Gastrocnemius medialis (tissue), 4 donors: ENCODE measurements at regions not wholly inside any gene's neighbourhood (a gene's known extent, or its start where the extent isn't known, plus 50 kb on each side); places are given as distances from the start of the nearest gene placed in this dataset.
"Not testable (repeated sequence)": the region's sequence is repeated elsewhere in the genome, so short reads cannot be mapped to it uniquely, and the experiment has no call there.

Source experiments
- ATAC-seq, 2 donors: fragments of 150-250 bp; one replicate each; pipeline ENCODE4 v1.9.1; 2016
- DNase-seq, 2 donors: peaks; one replicate each; pipeline ENCODE4 v3.0.0-alpha.2; 2019
- H3K27ac ChIP-seq, 4 donors: fragments of 200-600 bp; sonication (generic); 1 replicate in 1 of 4; 2 replicates in 3 of 4; pipeline ENCODE4 v1.5.1; 2016 to 2018; ENCODE audit warnings: mild to moderate bottlenecking in 2 of 4, moderate library complexity in 1 of 4
- H3K27me3 ChIP-seq, 3 donors: fragments of 200-600 bp; sonication (generic) in 2 of 3; 1 replicate in 1 of 3; 2 replicates in 2 of 3; pipeline versions ENCODE4 v1.5.1 to v1.6.0; 2016 to 2019; ENCODE audit warnings: mild to moderate bottlenecking in 1 of 3, moderate library complexity in 1 of 3
- H3K36me3 ChIP-seq, 2 donors: fragments of 200-600 bp; sonication (generic) in 1 of 2; one replicate each; pipeline ENCODE4 v1.5.1; 2017 to 2018
- H3K4me1 ChIP-seq, 2 donors: fragments of 200-600 bp; sonication (generic) in 1 of 2; one replicate each; pipeline ENCODE4 v1.5.1; 2016 to 2017; ENCODE audit warnings: mild to moderate bottlenecking in 2 of 2
- H3K4me3 ChIP-seq, 4 donors: fragments of 200-600 bp; sonication (generic) in 3 of 4; 1 replicate in 1 of 4; 2 replicates in 3 of 4; pipeline ENCODE4 v1.5.1; 2016 to 2019; ENCODE audit warnings: mild to moderate bottlenecking in 2 of 4
- H3K9me3 ChIP-seq, 3 donors: fragments of 200-600 bp; sonication (generic) in 2 of 3; 1 replicate in 1 of 3; 2 replicates in 2 of 3; pipeline ENCODE4 v1.5.1; 2016 to 2019
- POLR2A ChIP-seq, 2 donors: fragments of 450-650 bp; IDR thresholded peaks; one replicate each; pipeline ENCODE4 v1.6.1; 2017; ENCODE audit warnings: antibody characterized with exemption in 2 of 2, mild to moderate bottlenecking in 2 of 2, moderate library complexity in 2 of 2
- in situ Hi-C, 4 donors: fragments of 200-750 bp; cut with MboI; loops; one replicate each; pipeline versions ENCODE4 v1.15.0 to v1.8.0; 2017; ENCODE audit warnings: low sequenced_read_pairs in 4 of 4
- intact Hi-C: fragments of 100-400 bp; cut with DNase I; formaldehyde crosslinking; loops from one replicate; pipeline ENCODE4 v1.15.1; 2023; ENCODE audit warnings: low total_unique reads
- TF ChIP-seq, protein P1 (sequence below), 5 experiments: fragments of 450-650 bp in 3 of 5; fragments of 200-600 bp in 2 of 5; sonication (generic) in 2 of 5; IDR thresholded peaks in 4 of 5; conservative IDR thresholded peaks in 1 of 5; 1 replicate in 4 of 5; 2 replicates in 1 of 5; pipeline ENCODE4 v1.5.1; 2016 to 2019; ENCODE audit warnings: antibody characterized with exemption in 5 of 5, mild to moderate bottlenecking in 3 of 5, moderate library complexity in 3 of 5

DNA sequence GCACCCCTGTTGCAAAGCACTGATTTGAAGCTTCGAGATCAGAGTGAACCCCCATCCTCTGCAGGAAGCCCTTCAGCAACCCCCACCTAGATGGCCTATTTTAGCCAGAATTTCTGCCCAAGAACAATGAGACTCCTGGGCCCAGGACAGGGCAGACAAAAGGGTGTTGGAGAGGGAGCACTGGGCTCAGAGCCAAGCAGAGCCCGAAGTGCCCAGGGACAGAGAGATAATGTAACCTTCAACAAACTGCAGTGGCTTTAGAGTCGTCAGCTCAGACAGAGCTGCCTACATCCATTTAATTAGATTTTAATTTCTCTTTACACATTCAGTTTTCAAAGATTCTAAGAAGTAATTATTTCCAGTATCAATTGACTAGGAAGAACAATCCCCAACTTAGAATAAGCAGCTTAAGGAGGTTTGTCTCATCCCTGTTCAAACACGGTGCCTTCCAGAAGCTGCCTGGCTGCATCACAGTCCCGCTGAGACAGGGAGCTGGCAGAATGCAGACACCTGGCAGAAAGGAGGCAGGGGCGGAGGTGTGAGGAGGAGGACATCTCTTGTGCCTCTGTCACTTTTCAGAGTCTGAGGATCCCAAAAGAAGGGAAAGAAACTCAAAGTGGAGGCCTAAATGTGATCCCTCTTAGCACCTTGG is 504.9 kb upstream of the CCDC196 start:
- no peak overlapping the region for H3K4me3 ChIP-seq
- TF ChIP-seq, protein P1, sequence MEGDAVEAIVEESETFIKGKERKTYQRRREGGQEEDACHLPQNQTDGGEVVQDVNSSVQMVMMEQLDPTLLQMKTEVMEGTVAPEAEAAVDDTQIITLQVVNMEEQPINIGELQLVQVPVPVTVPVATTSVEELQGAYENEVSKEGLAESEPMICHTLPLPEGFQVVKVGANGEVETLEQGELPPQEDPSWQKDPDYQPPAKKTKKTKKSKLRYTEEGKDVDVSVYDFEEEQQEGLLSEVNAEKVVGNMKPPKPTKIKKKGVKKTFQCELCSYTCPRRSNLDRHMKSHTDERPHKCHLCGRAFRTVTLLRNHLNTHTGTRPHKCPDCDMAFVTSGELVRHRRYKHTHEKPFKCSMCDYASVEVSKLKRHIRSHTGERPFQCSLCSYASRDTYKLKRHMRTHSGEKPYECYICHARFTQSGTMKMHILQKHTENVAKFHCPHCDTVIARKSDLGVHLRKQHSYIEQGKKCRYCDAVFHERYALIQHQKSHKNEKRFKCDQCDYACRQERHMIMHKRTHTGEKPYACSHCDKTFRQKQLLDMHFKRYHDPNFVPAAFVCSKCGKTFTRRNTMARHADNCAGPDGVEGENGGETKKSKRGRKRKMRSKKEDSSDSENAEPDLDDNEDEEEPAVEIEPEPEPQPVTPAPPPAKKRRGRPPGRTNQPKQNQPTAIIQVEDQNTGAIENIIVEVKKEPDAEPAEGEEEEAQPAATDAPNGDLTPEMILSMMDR (IDR thresholded peaks at IDR 0.05 in 4 of 5, conservative IDR thresholded peaks at IDR 0.05 in 1 of 5) = no peak
- TF ChIP-seq POLR2A (IDR thresholded peaks at IDR 0.05) = no peak
- no peaks in the 10 kb centered on the region for H3K4me1 ChIP-seq
- no peak overlapping the region for H3K27ac ChIP-seq
- DNase-seq = no peak
- no peaks in the 10 kb centered on the region for H3K27me3 ChIP-seq
- intact Hi-C loops (no loop called here), in situ Hi-C loops (no loop called here)
- no peaks in the 10 kb centered on the region for H3K9me3 ChIP-seq
- H3K36me3 ChIP-seq = no peaks in the 10 kb centered on the region
- no peak for ATAC-seq

DNA sequence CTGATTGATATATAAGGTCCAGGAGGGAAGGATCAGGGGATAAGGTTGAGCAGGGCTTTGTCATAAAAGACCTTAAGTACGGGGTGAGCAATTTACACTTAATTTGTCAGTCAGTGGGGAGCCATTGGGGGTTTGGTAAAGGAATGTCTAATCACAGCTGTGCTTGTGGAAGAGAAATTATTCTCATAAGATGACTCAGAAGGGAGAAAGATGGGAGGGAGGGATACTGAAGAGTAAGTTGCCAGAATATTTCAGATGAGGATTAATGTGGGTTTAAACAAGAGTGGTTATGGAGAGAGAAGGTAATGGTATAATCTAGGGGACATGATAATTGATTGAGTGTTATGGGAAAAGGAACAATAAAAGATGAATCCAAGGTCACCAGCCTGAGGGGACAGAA is 500.1 kb upstream of the CCDC196 start:
- no peak overlapping the region for H3K4me3 ChIP-seq
- H3K9me3 ChIP-seq = no peaks in the 10 kb centered on the region
- TF ChIP-seq, protein P1 (IDR thresholded peaks at IDR 0.05 in 4 of 5, conservative IDR thresholded peaks at IDR 0.05 in 1 of 5) = no peak
- no peak for TF ChIP-seq POLR2A (IDR thresholded peaks at IDR 0.05)
- no peak for DNase-seq
- in situ Hi-C loops = no loop called here
- no peak for ATAC-seq
- no peaks in the 10 kb centered on the region for H3K36me3 ChIP-seq
- H3K27me3 ChIP-seq = no peaks in the 10 kb centered on the region
- no peak overlapping the region for H3K27ac ChIP-seq
- no peaks in the 10 kb centered on the region for H3K4me1 ChIP-seq
- intact Hi-C loops = no loop called here

DNA sequence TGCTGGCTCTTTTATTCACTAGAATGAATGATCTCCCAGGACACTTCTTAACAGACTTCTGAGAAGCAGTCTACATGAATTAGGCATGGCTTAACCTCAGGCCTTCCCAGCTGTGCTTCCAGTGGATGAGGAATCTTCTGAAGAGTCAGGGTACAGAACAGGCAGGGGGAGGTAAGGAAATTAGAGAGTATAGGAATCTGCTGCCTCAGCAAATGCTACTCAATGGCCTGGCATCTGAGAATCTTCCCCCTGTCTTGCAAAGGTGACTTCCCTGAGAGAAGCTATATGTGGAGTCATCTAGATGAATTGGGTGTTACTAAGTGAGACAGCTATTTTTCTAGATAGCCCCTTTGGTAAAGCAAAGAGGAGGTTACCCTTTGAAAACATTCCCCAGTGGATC is 496.2 kb upstream of the CCDC196 start:
- intact Hi-C loops = no loop called here
- no peaks in the 10 kb centered on the region for H3K27me3 ChIP-seq
- H3K36me3 ChIP-seq = no peaks in the 10 kb centered on the region
- H3K27ac ChIP-seq = no peak overlapping the region
- no peak for ATAC-seq
- DNase-seq = no peak
- H3K9me3 ChIP-seq = no peaks in the 10 kb centered on the region
- TF ChIP-seq, protein P1 (IDR thresholded peaks at IDR 0.05 in 4 of 5, conservative IDR thresholded peaks at IDR 0.05 in 1 of 5) = no peak
- no peak for TF ChIP-seq POLR2A (IDR thresholded peaks at IDR 0.05)
- in situ Hi-C loops = no loop called here
- no peaks in the 10 kb centered on the region for H3K4me1 ChIP-seq
- H3K4me3 ChIP-seq = no peak overlapping the region

DNA sequence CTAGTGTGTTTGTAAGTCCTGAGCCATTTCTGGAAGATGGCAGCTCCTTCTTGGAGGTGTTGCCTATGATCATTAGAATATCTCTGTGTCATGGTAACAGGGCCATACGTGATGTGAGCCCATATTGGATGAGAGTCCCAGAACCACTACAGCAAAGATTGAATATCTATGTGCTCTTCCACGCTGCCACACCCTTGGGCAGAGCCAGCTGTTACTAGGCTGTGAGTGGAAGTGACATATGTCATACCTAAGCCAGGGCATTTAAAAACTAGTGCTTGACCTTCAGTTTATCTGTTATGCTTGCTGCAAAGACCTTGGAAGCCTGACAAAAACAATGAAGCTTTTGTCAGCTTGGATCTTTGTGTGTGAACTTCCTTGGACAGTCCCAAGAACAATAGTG is 495.1 kb upstream of the CCDC196 start:
- Histone ChIP-seq H3K27ac (no peak overlapping the region), H3K4me1 (no peaks in the 10 kb centered on the region), H3K4me3 (no peak overlapping the region), H3K9me3 (no peaks in the 10 kb centered on the region), H3K36me3 (no peaks in the 10 kb centered on the region), H3K27me3 (no peaks in the 10 kb centered on the region)
- TF ChIP-seq, protein P1 (IDR thresholded peaks at IDR 0.05 in 4 of 5, conservative IDR thresholded peaks at IDR 0.05 in 1 of 5) = no peak
- no peak for TF ChIP-seq POLR2A (IDR thresholded peaks at IDR 0.05)
- in situ Hi-C loops (no loop called here), intact Hi-C loops (no loop called here)
- ATAC-seq = no peak
- DNase-seq = no peak

DNA sequence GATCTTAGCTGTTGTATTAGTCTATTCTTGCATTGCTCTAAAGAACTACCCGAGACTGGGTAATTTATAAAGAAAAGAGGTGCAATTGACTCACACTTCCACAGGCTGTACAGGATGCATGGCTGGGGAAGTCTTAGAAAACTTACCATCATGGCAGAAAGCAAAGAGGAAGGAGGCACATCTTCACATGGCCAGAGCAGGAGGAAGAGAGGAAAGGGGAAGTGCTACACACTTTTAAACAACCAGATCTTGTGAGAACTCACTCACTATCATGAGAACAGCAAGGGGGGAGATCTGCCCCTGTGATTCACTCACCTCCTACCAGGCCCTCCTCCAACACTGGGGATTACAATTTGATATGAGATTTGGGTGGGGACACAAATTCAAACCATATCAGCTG is 494.2 kb upstream of the CCDC196 start:
- in situ Hi-C loops, H3K27ac ChIP-seq, H3K9me3 ChIP-seq, H3K27me3 ChIP-seq, H3K36me3 ChIP-seq, DNase-seq, intact Hi-C loops, ATAC-seq, H3K4me3 ChIP-seq, H3K4me1 ChIP-seq: not testable (repeated sequence)
